T-helper 1 cell treated with Interleukin-12 subunit alpha and Interleukin-12 subunit beta and Interleukin-4 antibody, amounts not matched to agents 30 μg/mL and 1 μg/mL, for 36 hours (primary cell): ENCODE measurements at regions not wholly inside any gene's neighbourhood (a gene's known extent, or its start where the extent isn't known, plus 50 kb on each side); places are given as distances from the start of the nearest gene placed in this dataset.

Experiments
- H3K27ac Mint-ChIP-seq: one replicate; pipeline ENCODE4 v1.8.0; 2021; ENCODE audit warnings: mild to moderate bottlenecking, mixed read lengths
- H3K27me3 Mint-ChIP-seq: one replicate; pipeline ENCODE4 v1.8.0; 2021; ENCODE audit warnings: low read depth, mixed read lengths
- H3K36me3 Mint-ChIP-seq: one replicate; pipeline ENCODE4 v1.8.0; 2021; ENCODE audit warnings: low read depth, mixed read lengths
- H3K4me1 Mint-ChIP-seq: one replicate; pipeline ENCODE4 v1.8.0; 2021; ENCODE audit warnings: low read depth, mixed read lengths
- H3K4me3 Mint-ChIP-seq: one replicate; pipeline ENCODE4 v1.8.0; 2021; ENCODE audit warnings: mild to moderate bottlenecking, moderate library complexity, mixed read lengths
- H3K9me3 Mint-ChIP-seq: one replicate; pipeline ENCODE4 v1.8.0; 2021; ENCODE audit warnings: mixed read lengths

DNA sequence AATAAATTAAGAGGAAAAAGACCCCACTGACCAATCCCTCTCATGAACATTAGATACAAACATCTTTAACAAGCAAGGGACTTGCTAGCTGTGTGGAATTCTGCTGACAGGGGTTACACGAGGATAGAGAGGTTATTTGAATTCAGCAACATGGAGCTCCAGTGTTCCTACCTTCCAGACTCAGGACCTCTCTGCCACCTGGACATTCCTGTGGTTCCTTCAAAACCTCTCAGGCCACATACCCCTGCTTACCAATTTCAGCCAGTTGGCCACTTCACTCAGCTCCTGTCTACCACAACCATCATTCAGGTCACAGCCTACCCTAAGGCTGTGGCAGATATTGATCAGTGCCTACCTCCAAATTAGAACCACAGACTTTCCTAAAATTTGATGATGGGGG lies 147.5 kb downstream of the RRAGC start:
- Mint-ChIP-seq H3K36me3 (no peaks in the 10 kb centered on the region), H3K27ac (no peak overlapping the region), H3K4me3 (no peak overlapping the region), H3K9me3 (no peaks in the 10 kb centered on the region), H3K4me1 (no peaks in the 10 kb centered on the region), H3K27me3 (no peaks in the 10 kb centered on the region)

DNA sequence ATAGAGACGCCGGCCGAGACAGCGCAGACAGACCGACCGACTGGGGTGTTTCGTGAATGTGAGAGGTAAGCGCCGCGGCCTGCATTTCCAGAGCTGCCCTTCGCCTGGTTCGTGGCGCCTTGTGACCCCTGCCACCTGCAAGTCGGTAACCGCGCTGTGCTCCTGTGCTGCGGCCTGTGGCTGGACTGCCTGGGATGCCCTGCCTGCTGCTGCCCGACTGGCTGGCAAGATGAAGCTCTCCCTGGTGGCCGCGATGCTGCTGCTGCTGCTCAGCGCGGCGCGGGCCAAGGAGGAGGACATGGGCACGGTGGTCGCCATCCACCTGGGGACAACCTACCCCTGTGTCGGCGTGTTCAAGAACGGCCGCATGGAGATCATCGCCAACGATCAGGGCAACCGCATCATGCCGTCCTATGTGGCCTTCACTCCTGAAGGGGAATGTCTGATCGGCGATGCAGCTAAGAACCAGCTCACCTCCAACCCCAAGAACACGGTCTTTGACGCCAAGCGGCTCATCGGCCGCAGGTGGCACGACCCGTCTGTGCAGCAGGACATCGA lies 150.8 kb downstream of the RRAGC start:
- Mint-ChIP-seq H3K4me3 (no peak overlapping the region), H3K27ac (no peak overlapping the region), H3K27me3 (no peaks in the 10 kb centered on the region), H3K4me1 (no peaks in the 10 kb centered on the region), H3K9me3 (peaks cover 5% of the 10 kb centered on the region), H3K36me3 (no peaks in the 10 kb centered on the region)

DNA sequence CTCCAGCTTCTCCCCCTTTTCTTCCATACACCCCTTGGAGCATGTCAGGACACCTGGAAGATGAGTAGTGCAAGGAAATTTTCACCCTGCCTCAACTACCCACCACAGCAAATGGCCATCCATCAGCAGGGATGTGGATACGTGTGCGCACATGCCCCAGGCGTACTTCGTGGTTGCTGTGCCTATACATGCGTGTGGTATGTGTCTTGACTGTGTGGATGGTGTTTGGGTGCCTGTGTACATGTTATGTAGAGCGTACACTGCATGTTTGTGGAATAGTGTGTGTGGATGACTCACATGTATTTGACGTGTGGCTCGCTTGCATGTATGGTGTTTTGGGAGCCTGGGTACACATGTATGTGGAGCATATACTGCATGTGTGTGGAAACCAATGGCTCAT lies 158.5 kb downstream of the RRAGC start:
- Mint-ChIP-seq H3K9me3 (no peaks in the 10 kb centered on the region), H3K4me1 (no peaks in the 10 kb centered on the region), H3K4me3 (no peak overlapping the region), H3K27me3 (no peaks in the 10 kb centered on the region), H3K27ac (no peak overlapping the region), H3K36me3 (no peaks in the 10 kb centered on the region)

GRCh38 chr1:38700077-38700470 lies 159.5 kb downstream of the RRAGC start:
- no peak overlapping the region for H3K4me3 Mint-ChIP-seq
- no peak overlapping the region for H3K27ac Mint-ChIP-seq
- H3K9me3 Mint-ChIP-seq = no peaks in the 10 kb centered on the region
- no peaks in the 10 kb centered on the region for H3K36me3 Mint-ChIP-seq
- no peaks in the 10 kb centered on the region for H3K4me1 Mint-ChIP-seq
- H3K27me3 Mint-ChIP-seq = no peaks in the 10 kb centered on the region

- H3K9me3 Mint-ChIP-seq = no peaks in the 10 kb centered on the region
- H3K27me3 Mint-ChIP-seq = no peaks in the 10 kb centered on the region
- no peak overlapping the region for H3K27ac Mint-ChIP-seq
- H3K4me1 Mint-ChIP-seq = no peaks in the 10 kb centered on the region
- no peak overlapping the region for H3K4me3 Mint-ChIP-seq
- no peaks in the 10 kb centered on the region for H3K36me3 Mint-ChIP-seq
These were observed 160.1 kb downstream of the RRAGC start for GRCh38 chr1:38699330-38700076.

- H3K27me3 Mint-ChIP-seq = no peaks in the 10 kb centered on the region
- H3K36me3 Mint-ChIP-seq = no peaks in the 10 kb centered on the region
- no peak overlapping the region for H3K27ac Mint-ChIP-seq
- H3K9me3 Mint-ChIP-seq = no peaks in the 10 kb centered on the region
- no peak overlapping the region for H3K4me3 Mint-ChIP-seq
- no peaks in the 10 kb centered on the region for H3K4me1 Mint-ChIP-seq
These were observed 162.2 kb downstream of the RRAGC start for GRCh38 chr1:38697387-38697786.

GRCh38 chr1:38696371-38696770 lies 163.2 kb downstream of the RRAGC start:
- Mint-ChIP-seq H3K9me3 (no peaks in the 10 kb centered on the region), H3K4me1 (no peaks in the 10 kb centered on the region), H3K27me3 (peaks cover 3% of the 10 kb centered on the region), H3K27ac (no peak overlapping the region), H3K36me3 (no peaks in the 10 kb centered on the region), H3K4me3 (no peak overlapping the region)

DNA sequence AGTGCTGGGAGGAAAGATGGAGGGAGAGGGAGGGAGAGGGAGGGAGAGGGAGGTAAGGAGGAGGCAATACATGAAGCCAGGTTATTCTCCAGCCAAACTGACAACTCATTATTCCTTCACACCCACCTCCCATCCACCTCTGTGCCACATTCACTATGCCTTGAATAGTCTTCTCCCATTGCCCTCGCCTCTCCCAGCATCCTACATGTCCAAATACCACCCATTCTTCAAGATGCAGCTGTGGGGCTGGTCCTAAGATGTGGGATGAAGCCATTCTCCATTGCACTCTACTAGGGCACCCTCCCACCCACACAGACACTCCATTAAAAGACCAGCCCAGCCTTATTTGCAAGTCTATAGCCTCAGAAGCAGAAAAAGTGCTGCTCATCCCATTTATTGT lies 165.8 kb downstream of the RRAGC start:
- Mint-ChIP-seq H3K4me3 (no peak overlapping the region), H3K27me3 (peaks cover 17% of the 10 kb centered on the region), H3K9me3 (no peaks in the 10 kb centered on the region), H3K27ac (no peak overlapping the region), H3K36me3 (no peaks in the 10 kb centered on the region), H3K4me1 (no peaks in the 10 kb centered on the region)

- H3K4me1 Mint-ChIP-seq = no peaks in the 10 kb centered on the region
- H3K4me3 Mint-ChIP-seq = no peak overlapping the region
- no peaks in the 10 kb centered on the region for H3K9me3 Mint-ChIP-seq
- H3K36me3 Mint-ChIP-seq = no peaks in the 10 kb centered on the region
- H3K27ac Mint-ChIP-seq = no peak overlapping the region
- H3K27me3 Mint-ChIP-seq = peaks cover 23% of the 10 kb centered on the region
These were observed 166.5 kb downstream of the RRAGC start for GRCh38 chr1:38693031-38693430.

DNA sequence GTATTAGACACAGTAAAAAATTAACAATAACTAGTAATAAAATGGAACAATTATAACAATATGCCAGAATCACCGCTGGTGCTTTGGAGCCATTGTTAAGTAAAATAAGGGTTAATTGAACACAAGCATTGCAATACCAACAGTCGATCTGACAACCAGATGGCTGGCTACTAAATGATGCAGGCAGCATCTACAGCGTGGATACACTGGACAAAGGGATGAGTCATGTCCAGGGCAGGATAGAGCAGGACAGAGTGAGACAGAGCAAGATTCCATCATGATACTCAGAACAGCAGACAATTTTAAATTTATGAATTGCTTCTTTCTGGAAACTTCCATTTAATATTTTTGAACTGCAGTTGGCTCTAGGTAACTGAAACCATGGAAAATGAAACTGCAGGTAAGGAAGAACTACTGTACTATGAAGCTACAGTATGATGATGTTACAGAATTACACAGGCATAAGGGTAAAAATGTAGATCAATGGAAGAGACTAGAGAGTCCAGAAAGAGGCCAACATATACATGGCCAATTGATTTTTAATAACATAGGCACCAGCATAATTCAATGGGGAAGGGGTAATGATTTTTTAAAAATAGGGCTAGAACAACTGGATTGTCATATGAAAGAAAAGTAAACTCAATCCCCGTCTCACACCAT lies 168.7 kb downstream of the RRAGC start:
- H3K27me3 Mint-ChIP-seq = peaks cover 34% of the 10 kb centered on the region
- no peaks in the 10 kb centered on the region for H3K9me3 Mint-ChIP-seq
- no peaks in the 10 kb centered on the region for H3K36me3 Mint-ChIP-seq
- no peak overlapping the region for H3K4me3 Mint-ChIP-seq
- no peaks in the 10 kb centered on the region for H3K4me1 Mint-ChIP-seq
- no peak overlapping the region for H3K27ac Mint-ChIP-seq

DNA sequence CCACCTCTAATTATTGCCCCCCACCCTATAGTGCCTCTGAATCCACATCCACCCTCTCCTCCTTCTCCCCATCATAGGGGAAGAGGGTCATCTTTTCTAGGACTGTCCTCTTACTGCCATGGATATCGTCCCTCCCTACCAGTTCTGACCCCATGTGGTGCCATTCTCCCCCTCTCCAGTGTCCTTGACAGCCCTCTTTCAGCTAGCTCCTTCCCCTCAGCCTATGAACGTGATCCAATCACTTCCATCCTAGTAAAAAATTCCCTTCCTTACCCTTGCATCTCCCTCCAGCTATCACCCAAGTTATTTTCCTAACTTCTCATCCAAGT lies 172.7 kb downstream of the RRAGC start:
- H3K36me3 Mint-ChIP-seq = no peaks in the 10 kb centered on the region
- no peak overlapping the region for H3K4me3 Mint-ChIP-seq
- no peak overlapping the region for H3K27ac Mint-ChIP-seq
- peaks cover 34% of the 10 kb centered on the region for H3K27me3 Mint-ChIP-seq
- no peaks in the 10 kb centered on the region for H3K9me3 Mint-ChIP-seq
- no peaks in the 10 kb centered on the region for H3K4me1 Mint-ChIP-seq

DNA sequence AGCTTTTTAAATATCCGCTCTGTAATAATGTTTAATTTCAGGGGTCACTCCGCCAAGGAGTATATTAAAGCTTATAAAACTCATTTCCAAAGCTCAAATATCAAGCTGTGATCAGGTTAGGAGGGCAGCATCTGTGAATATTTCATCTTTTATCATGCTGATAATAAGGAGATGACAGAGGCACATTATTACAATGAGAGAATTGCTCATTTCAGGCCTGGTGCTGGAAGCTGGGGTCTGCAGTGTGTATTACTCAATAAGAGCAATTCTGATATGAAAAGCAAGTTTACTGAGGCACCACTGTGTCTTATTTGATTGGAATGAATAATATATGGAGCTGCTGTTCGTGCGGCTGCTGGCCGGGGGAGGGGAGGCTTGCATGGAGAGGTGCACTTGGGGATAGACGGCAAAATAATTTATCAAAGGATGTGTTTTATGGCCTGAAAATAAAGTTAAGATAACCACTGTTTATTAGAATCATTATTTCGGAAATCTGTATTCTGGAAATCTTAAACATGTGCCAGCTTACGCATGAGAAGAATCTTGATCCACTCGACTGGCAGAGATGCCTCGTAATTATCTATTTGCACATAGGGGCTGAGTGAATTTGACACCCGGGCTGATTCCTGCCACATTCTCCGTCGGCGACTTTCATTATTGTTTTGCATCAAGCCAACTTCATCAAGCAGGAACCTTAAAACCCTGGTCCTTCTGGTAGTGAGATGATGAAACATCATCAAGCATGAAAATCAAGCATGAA lies 173.2 kb downstream of the RRAGC start:
- Mint-ChIP-seq H3K9me3 (no peaks in the 10 kb centered on the region), H3K36me3 (no peaks in the 10 kb centered on the region), H3K27ac (no peak overlapping the region), H3K4me3 (no peak overlapping the region), H3K4me1 (no peaks in the 10 kb centered on the region), H3K27me3 (peaks cover 30% of the 10 kb centered on the region)

- H3K27ac Mint-ChIP-seq = no peak overlapping the region
- H3K4me3 Mint-ChIP-seq = no peak overlapping the region
- H3K4me1 Mint-ChIP-seq = no peaks in the 10 kb centered on the region
- H3K27me3 Mint-ChIP-seq = peaks cover 22% of the 10 kb centered on the region
- no peaks in the 10 kb centered on the region for H3K9me3 Mint-ChIP-seq
- no peaks in the 10 kb centered on the region for H3K36me3 Mint-ChIP-seq
These were observed 174.2 kb downstream of the RRAGC start for GRCh38 chr1:38685388-38685787.

- Mint-ChIP-seq H3K4me1 (no peaks in the 10 kb centered on the region), H3K9me3 (no peaks in the 10 kb centered on the region), H3K4me3 (no peak overlapping the region), H3K36me3 (no peaks in the 10 kb centered on the region), H3K27me3 (no peaks in the 10 kb centered on the region), H3K27ac (no peak overlapping the region)
These were observed 178.6 kb downstream of the RRAGC start for GRCh38 chr1:38680801-38681510.
